Activated CD8-positive, alpha-beta memory T cell treated with anti-CD3 and anti-CD28 coated beads for 24 hours (primary cell): ENCODE measurements at regions not wholly inside any gene's neighbourhood (a gene's known extent, or its start where the extent isn't known, plus 50 kb on each side); places are given as distances from the start of the nearest gene placed in this dataset.
"Not testable (repeated sequence)": the region's sequence is repeated elsewhere in the genome, so short reads cannot be mapped to it uniquely, and the experiment has no call there.

Experiments
- DNase-seq: peaks from one replicate; pipeline ENCODE4 v3.0.0-alpha.2; 2020

DNA sequence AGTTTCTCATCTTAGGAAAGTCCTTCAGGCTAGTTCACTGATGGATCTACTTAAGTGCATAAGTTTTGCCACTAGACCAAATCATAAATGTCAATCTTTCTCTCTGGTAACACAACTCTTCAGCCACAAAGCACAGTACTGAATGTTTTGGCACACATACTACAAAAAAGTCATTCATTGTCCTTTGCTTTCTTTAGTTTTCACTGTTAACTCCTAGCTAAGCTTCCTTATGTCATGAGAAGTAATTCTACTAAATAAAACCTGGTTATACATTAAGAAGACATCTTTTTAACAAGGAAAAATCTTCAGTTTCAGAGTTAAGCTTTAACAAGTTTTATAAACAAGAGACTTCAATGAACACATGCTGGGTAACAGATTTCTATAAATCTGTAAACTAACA, 379.2 kb upstream of the NFIA start:
- DNase-seq: no peak

DNA sequence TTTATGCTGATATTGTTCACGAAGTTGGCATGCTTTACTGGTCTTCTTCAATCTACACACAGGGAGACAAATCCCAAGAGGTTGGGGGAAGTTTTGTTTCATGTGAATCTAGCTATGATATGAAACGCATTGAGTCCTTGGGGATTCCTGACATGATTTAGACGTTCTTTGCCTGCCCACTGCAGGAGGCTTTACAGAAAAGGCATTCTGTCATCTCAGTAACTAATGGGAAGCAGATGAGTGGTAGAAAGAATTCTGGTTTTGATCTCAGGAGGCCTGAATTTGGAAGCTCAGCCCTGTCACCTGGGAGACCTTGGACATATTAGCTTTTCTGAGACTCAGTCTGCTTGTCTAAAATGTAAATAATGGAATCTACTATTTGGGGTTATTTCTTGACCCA, 383.0 kb upstream of the NFIA start:
- no peak for DNase-seq

DNA sequence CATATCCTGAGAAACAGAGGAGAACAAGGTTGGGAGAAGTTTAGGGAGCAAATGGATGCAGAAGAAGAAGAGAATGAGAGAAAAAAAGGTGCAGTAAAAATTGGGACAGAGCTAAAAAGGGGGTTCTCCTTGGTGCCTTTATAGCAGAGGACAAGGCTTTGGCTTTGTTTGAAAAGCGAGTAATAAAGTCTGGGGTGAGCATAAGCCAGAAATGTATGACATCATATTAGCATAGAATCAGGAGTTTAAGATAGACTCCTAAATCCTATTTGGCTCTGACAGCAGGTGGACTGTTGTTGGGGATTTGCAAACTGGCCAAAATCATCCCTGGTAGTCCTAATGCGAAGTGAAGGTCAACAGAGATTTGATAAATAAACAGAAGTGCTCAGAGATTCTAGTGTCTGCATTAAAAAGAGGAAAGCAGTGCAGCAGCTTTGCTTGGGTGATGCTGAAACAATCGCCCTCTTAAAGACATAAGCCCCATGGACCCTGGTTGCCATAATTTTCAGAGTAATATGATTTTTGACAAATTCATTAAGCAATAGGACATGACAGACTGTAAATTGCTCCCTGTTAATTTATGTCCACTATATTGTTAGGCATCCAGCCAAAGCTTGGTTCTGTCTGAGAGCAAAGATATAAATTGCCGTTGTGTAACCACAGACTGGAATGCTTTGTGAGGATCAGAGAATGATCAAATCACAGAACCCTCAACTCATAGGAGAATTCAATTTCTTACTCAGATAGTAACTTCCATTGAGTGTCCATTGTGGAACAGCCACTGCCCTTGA, 385.0 kb upstream of the NFIA start:
- DNase-seq: no peak

DNA sequence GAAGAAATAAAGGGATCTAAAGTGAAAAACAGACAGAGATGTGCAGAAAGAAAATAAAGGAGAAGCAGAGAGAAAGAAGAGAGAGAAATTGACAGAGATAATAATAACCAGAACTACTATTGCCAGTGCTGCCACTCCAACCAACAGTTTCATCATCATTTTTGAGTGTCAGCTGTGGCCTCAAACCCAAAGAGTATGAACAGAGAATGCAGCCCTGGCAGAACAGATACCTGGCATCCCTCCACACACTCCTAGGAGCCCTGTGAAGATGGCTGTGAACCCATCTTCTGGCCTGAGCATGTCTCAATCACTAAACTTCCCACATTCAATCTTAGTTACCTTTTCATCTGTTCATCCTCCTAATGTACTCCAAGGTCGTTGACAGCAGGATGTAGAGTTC, 385.8 kb upstream of the NFIA start:
- DNase-seq: no peak

DNA sequence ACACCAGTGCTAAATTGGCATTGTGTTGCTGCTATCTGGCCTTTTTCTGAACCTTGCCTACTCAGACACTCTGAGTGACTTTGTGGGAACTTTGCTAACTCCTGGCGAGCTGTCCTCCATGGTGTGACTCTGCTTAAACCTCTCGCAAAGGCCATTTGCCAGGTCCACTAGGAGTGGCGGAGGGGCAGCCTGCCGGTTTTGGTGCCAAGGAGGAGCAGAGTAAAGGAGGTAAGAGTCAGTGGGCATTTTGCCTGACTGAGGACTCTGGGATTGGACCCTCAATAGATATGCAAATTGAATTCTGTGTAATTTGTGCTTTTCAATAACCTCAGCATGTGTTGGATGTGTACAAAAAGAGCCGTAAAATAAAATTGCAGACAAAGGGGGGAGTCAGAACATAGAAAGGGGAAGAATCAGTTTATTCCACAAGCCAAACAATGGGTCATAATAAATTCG, 386.6 kb upstream of the NFIA start:
- DNase-seq: no peak

DNA sequence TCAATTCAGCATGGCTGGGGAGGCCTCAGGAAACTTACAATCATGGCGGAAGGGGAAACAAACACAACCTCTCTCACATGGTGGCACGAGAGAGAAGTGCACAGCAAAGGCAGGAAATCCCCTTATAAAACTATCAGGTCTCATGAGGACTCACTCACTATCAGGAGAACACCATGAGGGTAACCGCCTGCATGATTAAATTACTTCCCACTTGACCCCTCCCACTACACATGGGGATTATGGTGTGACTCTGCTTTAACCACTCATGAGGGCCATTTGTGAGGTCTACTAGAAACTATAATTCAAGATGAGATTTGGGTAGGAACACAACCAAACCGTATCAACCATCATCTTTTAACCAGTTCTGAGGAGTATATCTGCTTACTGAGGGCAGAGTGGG, 387.4 kb upstream of the NFIA start:
- DNase-seq: no peak

DNA sequence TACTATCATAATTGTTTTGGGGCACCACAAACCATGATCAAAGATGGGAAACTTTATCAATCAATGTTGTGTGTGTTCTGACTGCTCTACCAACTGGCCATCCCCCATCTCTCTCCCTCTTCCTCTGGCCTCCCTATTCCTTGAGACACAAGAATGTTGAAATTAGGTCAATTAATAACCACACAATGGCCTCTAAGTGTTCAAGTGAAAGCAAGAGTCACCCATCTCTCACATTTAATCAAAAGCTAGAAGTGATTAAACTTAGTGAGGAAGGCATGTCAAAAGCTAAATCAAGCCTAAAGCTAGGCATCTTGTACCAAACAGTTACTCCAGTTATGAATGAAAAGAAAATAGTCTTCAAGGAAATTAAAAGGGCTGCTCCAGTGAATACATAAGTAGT, 390.3 kb upstream of the NFIA start:
- DNase-seq: no peak

DNA sequence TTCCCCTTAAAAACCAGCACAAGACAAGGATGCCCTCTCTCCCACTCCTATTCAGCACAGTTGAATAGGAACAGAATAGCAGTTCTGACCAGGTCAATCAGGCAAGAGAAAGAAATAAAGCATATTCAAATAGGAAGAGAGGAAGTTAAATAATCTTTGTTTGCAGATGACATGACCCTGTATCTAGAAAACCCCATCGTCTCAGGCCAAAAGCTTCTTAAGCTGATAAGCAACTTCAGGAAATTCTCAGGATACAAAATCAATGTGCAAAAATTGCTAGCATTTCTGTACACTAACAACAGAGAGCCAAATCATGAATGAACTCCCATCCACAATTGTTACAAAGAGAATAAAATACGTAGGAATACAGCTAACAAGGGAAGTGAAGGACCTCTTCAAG, 394.1 kb upstream of the NFIA start:
- not testable (repeated sequence) for DNase-seq

DNA sequence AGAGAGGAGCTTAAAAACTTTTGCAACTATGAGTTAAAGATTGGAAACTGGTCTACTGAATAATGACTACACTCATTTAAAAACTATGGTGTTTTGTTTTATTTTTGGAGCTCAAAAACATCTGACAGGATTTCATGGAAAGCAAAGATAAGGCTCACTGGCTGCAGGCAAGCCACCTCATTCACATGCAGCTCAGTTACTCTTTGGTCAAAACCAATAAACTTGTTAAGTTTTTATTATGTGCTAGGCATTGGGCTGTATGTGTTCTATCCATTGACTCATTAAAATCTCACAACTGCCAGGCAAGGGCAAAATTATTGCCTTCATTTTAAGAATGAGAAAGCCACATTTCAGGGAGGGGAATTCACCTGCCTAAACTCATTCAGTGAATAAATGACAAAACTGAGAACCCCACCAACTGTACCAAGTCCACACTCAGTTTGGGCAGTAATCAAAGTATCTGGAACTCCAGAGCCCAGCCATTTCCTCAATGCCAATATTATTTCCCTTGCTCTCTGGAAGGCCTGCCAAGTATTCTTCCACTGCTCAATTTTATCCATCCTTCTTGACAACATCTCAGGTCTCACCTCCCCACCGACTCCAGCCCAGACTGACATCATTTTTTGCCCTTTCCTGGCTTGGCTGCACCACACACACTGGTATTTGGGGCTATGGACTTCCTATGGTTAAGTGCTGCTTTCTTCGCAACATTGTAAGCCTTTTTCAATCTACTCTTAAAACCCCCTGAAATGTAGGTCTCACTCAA, 401.1 kb upstream of the NFIA start:
- no peak for DNase-seq

DNA sequence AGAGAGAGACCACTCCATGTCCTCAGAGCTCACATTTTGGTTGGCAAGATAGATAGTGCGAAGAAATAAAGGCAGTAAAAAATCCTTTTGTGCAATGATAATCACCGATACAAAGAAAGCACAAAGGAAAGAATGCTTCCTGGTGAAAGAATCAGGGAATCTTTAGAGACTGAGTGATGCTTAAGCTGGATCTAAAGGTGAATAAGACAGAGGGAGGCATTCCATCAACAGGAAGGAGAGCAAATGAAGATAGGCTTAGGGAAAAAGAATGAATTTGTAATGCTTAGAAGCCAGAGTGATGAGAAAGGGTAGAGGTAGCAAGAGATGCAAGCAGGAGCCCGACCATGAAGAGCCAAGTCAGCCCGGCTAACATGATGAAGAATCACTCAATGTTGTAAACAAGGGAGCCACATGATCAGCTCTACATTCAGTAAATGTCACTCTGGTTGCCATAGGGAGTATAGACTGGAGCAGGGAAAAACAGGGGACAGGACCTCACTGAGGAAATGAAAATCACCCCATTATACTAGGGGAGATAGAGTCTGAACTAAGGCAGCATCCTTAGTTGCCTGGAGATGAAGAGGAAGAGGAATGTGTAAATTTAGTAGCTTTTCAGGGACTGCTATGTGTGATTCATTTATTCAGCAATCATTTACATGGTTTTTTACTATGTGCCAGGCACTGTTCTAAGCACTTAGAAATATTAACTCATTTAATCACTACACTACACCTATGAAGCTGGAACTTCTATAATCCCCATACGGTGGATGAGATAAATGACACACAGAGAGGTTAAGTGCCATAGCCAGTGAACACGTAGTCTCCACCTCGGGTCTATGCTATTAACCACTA, 402.6 kb upstream of the NFIA start:
- no peak for DNase-seq

DNA sequence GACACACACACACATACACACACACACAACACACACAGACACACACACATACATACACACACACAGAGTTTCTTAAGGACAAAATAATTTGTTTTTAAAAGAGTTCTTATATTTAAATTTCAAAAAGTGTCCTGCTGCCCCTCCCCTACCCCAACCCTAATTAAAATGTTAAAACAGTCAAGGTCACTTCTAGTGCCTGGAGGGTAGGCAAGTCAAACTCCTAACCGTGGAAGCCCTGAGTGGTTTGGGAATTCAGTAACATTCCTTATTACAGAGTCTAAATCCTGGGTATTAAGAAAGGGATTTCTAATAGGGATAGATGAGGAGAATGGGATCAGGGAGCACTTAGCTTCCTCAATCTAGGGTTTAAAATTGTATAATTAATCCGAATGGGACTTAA, 403.6 kb upstream of the NFIA start:
- no peak for DNase-seq

DNA sequence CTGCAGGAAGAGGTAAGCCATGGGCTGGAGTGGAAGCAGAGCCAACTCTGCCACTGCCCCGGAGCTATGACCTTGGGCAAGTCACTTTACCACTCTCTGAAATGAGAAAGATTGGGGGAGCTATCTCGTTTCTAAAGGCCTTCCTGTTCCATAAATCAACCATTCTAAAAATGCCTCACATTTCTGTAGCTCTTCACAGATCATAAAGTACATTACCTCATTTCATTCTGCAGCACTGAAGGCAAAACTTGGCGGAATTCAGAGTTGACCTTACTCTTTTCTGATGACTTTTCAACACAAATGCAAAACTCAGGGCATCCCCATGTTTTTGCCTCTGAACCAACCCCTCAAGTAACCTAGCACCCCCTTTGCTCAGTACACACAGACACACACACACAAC, 404.0 kb upstream of the NFIA start:
- no peak for DNase-seq

DNA sequence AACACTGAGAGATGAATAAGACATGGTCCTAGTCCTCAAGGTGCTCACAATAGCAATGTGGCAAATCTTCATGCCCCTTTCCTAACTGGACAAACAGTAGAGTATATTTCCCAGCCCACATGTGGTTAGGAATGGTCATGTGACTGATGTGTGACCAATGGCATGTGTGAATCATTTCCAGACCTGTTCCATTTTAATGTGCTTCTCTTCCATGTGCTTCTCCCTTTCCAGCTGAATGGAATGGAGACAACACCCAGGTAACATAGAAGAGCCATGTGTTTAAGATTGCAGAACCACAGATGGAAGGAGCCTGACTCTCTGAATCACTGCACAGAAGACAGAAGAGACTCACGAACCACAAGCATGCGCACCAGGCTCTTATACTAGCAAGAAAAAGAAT, 409.9 kb upstream of the NFIA start:
- DNase-seq: no peak

DNA sequence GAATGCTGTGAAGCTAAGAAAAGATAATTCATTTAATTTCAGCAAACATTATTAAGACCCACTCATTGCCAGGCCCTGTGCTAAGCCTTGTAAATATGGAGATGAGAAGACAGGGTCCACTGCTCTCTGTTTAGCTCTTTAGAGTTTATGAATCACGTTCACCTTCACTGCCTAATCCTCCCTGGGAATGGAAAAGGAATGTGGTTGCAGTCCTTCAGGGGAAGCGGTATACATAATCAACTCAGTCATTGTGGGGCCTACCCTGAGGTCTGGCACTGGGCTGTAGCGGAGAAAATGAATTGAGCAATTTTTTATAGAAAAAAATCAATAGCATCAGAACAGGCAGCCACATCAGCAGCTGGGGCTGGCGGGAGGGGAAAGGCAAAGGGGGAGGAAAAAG, 412.1 kb upstream of the NFIA start:
- no peak for DNase-seq

DNA sequence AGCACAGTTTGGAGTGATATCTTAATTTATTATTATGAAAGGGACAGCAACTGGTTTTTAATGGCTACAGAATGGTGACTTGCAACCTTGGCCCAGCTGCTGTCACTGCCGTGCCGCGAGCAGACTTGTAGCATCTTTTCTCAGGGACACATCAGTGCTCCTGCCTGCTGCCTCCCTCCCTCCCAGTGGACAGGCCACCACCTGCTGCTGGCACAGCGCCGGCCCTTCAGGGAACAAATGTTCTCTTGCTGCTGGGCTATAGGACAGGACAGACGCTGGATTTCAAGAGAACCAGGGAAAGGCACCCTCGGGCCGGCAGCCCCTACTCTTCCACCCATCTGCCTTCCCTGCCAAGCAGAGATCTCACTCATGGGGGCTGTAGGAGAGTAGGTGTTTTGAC, 413.8 kb upstream of the NFIA start:
- DNase-seq: no peak

DNA sequence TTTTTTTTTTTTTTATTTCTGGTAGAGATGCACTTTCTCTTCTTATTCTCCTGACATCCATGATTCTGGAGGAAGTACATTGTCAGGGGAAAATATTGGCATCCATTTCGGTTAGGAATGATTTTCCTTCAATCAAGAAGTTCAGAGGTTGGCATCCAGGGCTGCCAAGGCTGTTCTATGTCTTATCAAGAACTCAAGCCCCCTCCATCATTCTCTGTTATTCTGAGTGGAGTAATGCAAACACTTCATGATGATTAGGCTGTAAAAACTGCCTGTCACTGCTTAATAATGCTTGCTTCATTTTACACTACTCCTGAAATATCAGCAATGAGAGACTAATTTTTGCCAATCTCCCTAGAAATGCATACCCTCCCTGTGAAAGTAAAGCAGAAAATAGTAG, 417.1 kb upstream of the NFIA start:
- no peak for DNase-seq

DNA sequence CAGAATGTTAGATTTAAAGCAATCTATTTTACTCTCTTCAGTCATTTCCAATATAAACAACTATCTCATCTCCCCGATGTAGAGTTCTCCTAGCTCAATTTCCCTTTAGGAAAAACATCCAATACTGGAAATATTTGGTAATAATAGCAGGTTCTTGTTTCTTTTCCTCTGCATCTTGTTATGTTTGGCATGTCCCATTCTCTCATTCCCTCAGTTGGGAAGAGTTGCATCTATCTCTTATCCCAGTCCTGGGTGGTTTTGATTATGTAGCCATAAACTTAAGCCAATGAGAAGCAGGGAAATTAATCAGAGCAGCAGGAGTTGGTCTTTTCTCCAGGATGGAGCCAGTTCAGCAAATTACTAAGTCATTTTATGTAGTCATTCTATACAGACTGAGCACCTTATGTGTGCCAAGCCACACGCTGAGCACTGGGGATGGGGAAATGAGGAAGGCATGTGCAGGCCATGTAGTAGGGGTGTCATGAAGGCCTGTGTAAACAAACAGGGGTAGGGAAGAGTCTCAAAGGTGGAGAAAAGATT, 418.2 kb upstream of the NFIA start:
- DNase-seq: no peak

DNA sequence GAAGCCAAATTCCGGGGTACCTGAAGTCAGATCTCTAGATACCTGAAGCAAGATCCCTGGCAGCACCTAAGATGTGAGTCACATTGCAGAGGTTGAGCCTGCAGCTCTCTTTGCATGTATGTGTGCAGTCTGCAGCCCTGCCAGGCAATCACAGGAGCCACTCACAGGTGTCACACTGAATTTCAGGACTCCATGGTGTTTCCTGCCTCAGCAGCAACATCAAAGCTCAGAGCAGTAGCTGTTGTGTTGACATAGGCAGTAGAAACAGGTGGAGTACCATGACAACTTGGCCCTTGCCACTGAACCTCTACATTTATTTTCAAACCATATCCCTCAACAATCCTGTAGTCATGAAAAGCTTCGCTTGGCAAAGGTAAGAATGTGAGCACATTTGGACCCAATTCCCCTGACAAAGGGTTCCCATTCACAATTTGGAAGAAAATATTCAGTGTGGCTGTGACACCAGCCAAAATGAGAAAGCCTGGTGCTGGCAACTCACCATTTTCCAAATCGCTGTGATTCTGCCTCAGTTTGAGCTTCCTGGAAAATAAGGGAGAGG, 419.8 kb upstream of the NFIA start:
- no peak for DNase-seq

DNA sequence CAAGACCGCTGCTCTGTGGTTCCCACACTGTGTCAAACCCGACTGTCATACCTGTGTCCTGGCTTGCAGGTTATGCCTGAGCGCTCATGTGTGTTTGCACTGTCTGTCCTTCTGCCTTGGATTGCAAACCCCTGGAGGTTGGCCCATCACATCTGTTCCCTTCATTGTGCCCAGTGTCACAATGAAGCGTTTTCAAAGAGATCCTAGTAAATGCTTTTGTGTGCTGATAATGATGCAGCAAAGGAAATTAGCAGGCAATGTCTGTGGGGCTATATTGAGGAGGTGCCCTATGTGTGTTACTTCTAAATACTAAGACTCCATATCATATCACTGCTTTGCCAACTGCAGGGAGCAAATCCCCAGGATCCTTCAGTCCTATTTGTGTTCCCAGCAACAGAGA, 424.4 kb upstream of the NFIA start:
- no peak for DNase-seq

DNA sequence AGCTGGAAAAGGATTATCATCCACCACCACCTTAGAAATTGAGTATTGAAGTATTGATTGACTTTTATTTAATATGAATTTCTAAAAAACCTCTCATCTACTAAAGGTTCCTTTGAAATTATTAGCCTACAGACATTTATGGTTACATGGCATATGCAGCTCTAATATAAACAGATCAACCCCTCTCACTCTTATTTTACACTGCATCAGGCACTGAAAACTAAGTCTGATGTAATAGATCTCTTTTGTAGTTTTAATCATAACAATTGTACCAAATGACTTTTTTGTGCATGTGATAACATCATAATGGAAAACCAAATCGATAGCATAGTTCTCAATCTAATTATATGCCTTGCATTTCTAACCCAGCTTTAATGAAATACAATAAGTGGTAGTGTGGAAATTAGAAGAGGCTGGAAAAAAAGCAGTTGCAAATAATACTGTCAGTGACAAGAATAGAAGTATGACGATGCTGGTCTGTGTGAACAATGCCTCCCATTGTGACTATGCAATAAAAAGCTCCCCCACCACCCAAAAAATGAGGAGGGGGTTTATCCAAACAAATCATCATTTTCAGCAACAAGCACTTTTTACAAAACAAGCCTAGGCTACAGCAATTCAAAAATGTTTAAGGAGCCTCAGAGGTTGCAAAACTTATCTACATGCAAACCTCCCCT, 426.5 kb upstream of the NFIA start:
- no peak for DNase-seq

DNA sequence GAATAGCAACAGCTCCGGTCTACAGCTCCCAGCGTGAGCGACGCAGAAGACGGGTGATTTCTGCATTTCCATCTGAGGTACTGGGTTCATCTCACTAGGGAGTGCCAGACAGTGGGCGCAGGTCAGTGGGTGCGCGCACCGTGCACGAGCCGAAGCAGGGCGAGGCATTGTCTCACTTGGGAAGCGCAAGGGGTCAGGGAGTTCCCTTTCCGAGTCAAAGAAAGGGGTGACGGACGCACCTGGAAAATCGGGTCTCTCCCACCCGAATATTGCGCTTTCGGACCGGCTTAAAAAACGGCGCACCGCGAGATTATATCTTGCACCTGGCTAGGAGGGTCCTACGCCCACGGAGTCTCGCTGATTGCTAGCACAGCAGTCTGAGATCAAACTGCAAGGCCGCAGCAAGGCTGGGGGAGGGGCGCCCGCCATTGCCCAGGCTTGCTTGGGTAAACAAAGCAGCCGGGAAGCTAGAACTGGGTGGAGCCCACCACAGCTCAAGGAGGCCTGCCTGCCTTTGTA, 442.3 kb upstream of the NFIA start:
- not testable (repeated sequence) for DNase-seq

DNA sequence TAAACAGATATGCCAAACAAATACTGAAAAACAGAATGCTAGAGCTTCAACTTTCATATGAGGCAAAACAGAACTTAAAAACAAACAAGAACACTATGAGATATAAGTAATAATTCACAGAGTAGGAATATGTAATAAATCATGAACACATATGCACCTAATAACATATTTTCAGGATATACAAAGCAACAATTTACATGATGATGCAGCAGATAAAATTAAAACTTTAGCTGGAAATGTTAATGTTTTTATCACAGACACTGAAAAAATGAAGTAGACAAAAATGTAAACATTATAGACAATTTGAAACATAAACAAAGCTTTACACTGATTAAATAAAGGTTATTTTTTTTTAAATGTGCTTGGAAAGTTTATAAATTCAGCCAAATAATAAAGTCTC, 443.1 kb upstream of the NFIA start:
- no peak for DNase-seq
